ENCODE measurements at regions not wholly inside any gene's neighbourhood (a gene's known extent, or its start where the extent isn't known, plus 50 kb on each side); places are given as distances from the start of the nearest gene placed in this dataset.

DNA sequence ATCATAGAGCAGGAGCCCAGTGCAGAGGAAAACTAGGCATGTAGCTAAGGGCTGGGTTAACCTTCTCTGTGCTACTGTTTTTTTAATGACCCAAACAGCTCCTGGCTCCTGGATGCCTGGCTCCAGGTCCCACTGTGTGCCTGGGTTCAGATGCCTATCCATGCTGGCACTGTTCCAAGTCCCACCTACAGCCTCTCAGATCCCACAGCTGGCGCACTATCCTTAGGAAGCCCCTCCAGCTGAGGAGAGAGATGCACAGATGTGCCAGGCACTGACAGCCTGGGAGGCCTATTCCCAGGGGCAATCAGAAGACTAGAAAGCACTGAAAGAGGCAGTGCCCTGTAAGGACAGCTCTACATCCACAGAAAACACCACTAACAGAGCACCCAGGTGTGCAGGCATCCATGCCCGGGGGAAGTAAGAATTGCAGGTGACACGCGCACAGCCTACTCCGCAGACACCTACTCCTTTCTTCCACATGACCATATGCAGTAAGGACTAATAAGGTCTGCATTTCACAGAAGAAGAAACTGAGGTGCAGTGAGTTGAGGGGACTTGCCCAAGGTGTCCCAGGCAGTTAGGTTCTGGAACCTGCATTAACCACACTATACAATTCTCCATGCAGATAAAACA lies 51.2 kb downstream of the PITPNM2 start (continued):
- TF ChIP-seq PHF8 (conservative IDR thresholded peaks at IDR 0.05; ENCODE audit: low read depth, low read length) (no peak), CTBP2 (IDR thresholded peaks at IDR 0.05; ENCODE audit: borderline replicate concordance, insufficient read depth, insufficient read length, low read length) (no peak), BRCA1 (IDR thresholded peaks at IDR 0.05; ENCODE audit: low read depth, low read length) (no peak), GABPA (IDR thresholded peaks at IDR 0.05; ENCODE audit: borderline replicate concordance, insufficient read depth, low read length) (no peak), HDAC6 (IDR thresholded peaks at IDR 0.05; ENCODE audit: low read depth, low read length) (no peak), CREB1 (IDR thresholded peaks at IDR 0.05) (no peak), SRF (IDR thresholded peaks at IDR 0.05; ENCODE audit: low read depth, low read length) (no peak), GTF2F1 (IDR thresholded peaks at IDR 0.05; ENCODE audit: borderline replicate concordance, low read depth, low read length) (no peak), SIN3A (conservative IDR thresholded peaks at IDR 0.05 in 1 of 2, IDR thresholded peaks at IDR 0.05 in 1 of 2; ENCODE audit: low read depth in 1 of 2, low read length in 2 of 2) (no peak), RXRA (IDR thresholded peaks at IDR 0.05; ENCODE audit: insufficient read depth, low read depth, low read length) (no peak)
